ENCODE measurements at regions not wholly inside any gene's neighbourhood (a gene's known extent, or its start where the extent isn't known, plus 50 kb on each side); places are given as distances from the start of the nearest gene placed in this dataset.

GRCh38 chr20:5489601-5490000 lies 121.2 kb downstream of the GPCPD1 start:
- TF ChIP-seq POLR2A (IDR thresholded peaks at IDR 0.05) (no peak), POLR2AphosphoS5 (IDR thresholded peaks at IDR 0.05) (no peak)
- TF ChIP-seq, protein P1, sequence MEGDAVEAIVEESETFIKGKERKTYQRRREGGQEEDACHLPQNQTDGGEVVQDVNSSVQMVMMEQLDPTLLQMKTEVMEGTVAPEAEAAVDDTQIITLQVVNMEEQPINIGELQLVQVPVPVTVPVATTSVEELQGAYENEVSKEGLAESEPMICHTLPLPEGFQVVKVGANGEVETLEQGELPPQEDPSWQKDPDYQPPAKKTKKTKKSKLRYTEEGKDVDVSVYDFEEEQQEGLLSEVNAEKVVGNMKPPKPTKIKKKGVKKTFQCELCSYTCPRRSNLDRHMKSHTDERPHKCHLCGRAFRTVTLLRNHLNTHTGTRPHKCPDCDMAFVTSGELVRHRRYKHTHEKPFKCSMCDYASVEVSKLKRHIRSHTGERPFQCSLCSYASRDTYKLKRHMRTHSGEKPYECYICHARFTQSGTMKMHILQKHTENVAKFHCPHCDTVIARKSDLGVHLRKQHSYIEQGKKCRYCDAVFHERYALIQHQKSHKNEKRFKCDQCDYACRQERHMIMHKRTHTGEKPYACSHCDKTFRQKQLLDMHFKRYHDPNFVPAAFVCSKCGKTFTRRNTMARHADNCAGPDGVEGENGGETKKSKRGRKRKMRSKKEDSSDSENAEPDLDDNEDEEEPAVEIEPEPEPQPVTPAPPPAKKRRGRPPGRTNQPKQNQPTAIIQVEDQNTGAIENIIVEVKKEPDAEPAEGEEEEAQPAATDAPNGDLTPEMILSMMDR (IDR thresholded peaks at IDR 0.05), result no peak

All from transverse colon (tissue), 4 donors.